GM04503 (cell line): ENCODE measurements at regions not wholly inside any gene's neighbourhood (a gene's known extent, or its start where the extent isn't known, plus 50 kb on each side); places are given as distances from the start of the nearest gene placed in this dataset.
A peak's percentile ranks its signal among the peaks of the same experiment; 100 is the strongest.

Experiments used
- DNase-seq: peaks from one replicate; pipeline ENCODE4 v3.0.0-alpha.2; 2012; ENCODE audit warnings: low read depth

GRCh38 chr14:94922595-94923239 is 152.8 kb upstream of the GSC start:
- no peak for DNase-seq

- no peak for DNase-seq
Measured at GRCh38 chr14:94921882-94922585, 152.1 kb upstream of the GSC start.

- no peak for DNase-seq
Measured at GRCh38 chr14:94921456-94921855, 151.5 kb upstream of the GSC start.

- DNase-seq: no peak
Measured at GRCh38 chr14:94919896-94920295, 150.0 kb upstream of the GSC start.

- DNase-seq: no peak
Measured at GRCh38 chr14:94918896-94919295, 149.0 kb upstream of the GSC start.

- no peak for DNase-seq
Measured at GRCh38 chr14:94917041-94917600, 147.2 kb upstream of the GSC start.

GRCh38 chr14:94914191-94914590 is 144.3 kb upstream of the GSC start:
- DNase-seq: no peak

- no peak for DNase-seq
Measured at GRCh38 chr14:94907626-94908261, 137.8 kb upstream of the GSC start.

GRCh38 chr14:94906991-94907587 is 137.2 kb upstream of the GSC start:
- no peak for DNase-seq

- DNase-seq: no peak
Measured at GRCh38 chr14:94906577-94906976, 136.7 kb upstream of the GSC start.

GRCh38 chr14:94904636-94905035 is 134.7 kb upstream of the GSC start:
- DNase-seq: peak; percentile 55

GRCh38 chr14:94903883-94904282 is 134.0 kb upstream of the GSC start:
- no peak for DNase-seq

- DNase-seq: no peak
Measured at GRCh38 chr14:94903338-94903737, 133.4 kb upstream of the GSC start.

GRCh38 chr14:94897561-94897960 is 127.6 kb upstream of the GSC start:
- no peak for DNase-seq

- DNase-seq: no peak
Measured at GRCh38 chr14:94897082-94897481, 127.2 kb upstream of the GSC start.

- no peak for DNase-seq
Measured at GRCh38 chr14:94893411-94894160, 123.7 kb upstream of the GSC start.

GRCh38 chr14:94890785-94891184 is 120.9 kb upstream of the GSC start:
- DNase-seq: no peak

- DNase-seq: no peak
Measured at GRCh38 chr14:94889520-94890312, 119.8 kb upstream of the GSC start.

GRCh38 chr14:94888121-94888520 is 118.2 kb upstream of the GSC start:
- no peak for DNase-seq

- no peak for DNase-seq
Measured at GRCh38 chr14:94887591-94887990, 117.7 kb upstream of the GSC start.

- DNase-seq: no peak
Measured at GRCh38 chr14:94886931-94887330, 117.0 kb upstream of the GSC start.
